Hematopoietic multipotent progenitor cell treated with erythropoietin and hydrocortisone succinate and interleukin-3 and kit ligand, for 8 days (in vitro differentiated cells): ENCODE measurements at regions not wholly inside any gene's neighbourhood (a gene's known extent, or its start where the extent isn't known, plus 50 kb on each side); places are given as distances from the start of the nearest gene placed in this dataset.

Experiments
- DNase-seq: peaks from one replicate; pipeline ENCODE4 v3.0.0-alpha.2; 2015

- DNase-seq = no peak
Measured at GRCh38 chr7:116425647-116426209, 73.8 kb upstream of the CAV2 start.

DNA sequence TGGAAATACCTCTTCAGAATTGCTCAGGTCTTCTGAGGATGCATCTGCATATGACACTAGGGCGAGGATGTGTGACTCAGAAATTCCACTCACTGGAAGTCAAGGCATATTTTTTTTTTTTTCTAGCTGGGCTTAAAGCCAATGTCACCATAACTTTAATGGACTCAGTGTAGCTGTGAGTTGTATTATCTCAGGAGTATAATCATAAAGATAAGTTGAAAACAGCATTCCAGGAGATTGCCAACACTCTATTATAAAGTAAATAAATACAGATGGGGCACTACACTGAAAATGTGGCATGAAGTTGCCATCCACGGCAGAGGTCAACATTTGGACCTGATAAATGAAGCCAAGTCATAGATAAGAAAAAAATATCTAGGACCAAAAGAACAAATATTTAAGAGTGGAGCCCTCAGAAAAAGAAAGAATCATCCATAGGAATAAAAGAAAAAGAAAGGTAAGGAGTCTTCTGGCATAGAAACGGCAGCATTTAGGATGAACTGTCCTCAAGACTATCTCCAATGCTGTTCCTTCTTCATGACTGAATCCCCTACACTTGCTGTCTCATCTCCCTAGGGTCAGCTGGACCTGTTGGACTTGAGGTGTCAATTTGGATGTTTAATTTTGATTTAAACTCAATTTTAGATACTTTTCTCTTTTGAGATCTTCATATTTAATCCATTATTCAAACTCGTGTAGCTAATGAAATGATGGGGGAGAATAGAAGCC lies 72.9 kb upstream of the CAV2 start:
- peak; percentile 6 for DNase-seq

- no peak for DNase-seq
Measured at GRCh38 chr7:116429986-116430619, 69.4 kb upstream of the CAV2 start.

DNA sequence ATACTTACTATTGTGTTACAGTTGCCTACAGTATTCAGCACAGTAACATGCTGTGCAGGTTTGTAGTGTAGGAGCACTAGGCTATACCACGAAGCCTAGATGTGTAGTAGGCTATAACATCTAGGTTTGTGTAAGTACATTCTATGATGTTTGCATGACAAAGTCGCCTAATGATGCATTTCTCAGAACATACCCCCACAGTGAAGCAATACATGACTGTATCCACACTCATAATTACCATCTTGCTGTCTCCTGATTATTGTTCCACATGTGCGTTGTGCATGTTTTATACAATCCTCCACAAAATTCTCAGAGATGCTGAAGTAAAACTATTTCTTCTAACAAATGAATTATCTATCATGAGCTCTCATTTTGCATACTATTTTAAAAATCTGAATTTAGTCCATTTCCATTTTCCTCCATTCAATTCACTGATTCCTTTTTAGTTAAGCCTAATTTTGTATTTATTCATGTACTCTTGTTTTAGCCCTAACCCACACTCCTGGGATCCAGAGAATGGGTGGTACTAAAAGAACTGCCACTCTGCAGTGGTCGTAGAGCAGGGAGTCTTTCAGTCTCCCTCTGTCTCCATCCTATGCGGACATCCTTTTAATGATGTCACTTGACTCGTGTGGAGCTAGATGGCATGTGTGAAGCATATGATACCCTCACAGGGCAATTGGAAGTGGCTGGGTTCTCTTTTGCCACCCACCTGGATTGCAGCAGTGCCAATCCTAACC lies 67.6 kb upstream of the CAV2 start:
- no peak for DNase-seq

- no peak for DNase-seq
Measured at GRCh38 chr7:116432527-116432916, 67.0 kb upstream of the CAV2 start.

DNA sequence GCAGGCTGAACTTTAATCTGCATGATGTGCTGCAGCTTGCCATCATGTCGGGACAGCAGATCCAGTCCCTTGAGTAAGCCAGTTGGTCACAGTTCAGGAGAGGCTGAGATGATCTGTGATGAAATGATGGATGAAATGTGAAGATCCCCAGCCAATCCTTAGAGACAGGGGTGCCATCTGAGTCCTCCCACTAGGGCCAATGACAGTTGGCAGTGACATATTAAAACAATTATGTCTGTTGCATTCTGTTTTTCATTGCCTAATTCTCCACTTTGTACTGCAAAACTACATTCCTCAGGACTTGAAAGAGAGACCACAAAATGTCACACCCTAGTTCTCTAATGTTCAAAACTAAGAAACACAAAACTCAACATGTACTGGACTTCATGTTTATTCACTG lies 66.3 kb upstream of the CAV2 start:
- no peak for DNase-seq

GRCh38 chr7:116434820-116435341 lies 64.7 kb upstream of the CAV2 start:
- no peak for DNase-seq

DNA sequence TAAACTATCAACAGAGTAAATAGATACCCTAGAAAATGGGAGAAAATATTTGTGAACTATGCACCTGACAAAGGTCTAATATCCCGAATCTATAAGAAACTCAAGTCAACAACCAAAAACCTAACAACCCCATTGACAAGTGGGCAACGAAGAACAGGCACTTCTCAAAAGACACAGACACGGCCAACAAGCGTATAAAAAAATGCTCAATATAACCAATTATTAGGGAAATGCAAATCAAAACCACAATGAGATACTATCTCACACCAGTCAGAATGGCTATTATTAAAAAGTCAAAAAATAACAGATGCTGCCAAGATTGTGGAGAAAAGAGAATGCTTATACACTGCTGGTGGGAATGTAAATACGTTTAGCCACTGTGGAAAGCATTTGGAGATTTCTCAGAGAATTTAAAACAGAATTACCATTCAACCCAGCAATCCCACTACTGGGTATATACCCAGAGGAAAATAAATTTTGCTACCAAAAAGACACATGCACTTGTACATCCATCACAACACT lies 63.2 kb upstream of the CAV2 start:
- DNase-seq = no peak

DNA sequence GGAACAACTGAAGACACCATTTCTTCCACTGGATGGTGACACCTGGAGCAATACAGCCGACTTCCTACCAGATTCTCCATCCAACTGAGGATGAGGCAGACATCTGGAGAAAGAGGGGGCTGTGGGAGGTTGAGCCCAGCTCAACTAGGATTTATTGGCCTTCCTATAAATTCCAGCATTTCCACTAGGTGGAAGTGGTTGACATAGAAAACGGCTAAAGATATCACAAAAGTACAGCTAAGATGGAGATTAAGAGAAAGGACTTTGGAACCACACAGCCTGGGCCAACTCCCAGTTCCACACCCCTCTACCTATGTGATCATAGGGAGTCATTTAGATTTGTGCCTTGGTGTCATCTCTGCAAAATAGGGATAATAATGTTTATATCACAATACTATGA lies 61.3 kb upstream of the CAV2 start:
- DNase-seq = no peak

DNA sequence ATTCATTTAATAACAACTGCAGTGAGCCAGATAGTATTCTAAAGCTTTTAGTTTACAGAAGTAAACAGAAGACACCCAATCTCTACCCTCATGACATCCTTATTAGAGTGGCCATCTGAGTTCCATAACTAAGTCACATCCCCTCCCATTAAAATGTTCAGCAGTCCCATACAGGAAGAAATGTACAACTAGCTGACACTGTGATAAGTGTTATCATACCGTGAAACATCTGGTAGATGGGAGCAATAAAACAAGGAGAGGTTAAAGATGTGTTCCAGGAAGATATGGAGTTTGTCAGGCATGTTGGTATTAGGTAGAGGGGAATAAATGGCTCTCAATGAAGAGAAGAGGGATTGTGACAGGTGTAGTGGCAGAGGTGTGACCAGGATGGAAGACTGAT lies 60.5 kb upstream of the CAV2 start:
- DNase-seq = no peak

DNA sequence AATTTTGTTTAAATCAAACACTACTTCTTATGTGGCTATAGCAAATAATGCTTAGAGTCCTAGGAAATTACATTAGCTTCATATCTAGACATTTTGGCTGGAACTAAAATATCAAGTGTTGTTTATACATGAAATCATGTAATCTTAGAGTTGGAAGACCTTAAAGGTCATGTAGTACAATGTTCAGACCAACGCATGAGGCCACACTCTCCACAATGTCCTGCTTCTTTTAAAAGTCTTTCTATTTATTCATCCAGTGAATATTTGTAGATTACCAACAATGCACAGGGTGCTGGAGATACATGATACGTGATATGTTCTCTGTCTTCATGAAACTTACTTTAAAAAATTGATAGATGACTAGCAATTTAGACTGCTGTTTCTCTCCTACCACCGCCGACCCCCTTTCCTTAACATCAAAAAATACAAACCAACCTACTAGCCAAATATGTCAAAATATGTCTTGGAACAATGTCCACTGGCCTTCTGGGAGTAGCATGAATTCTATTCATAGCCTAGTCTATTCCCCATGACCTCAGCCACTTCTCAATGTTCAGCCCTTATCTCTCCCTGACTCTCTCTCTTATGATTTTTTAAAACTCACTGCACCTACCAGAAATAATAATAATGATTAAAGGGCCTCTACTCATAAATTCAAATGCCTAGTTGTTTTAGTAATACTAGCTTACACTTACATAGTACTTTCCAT lies 59.5 kb upstream of the CAV2 start:
- DNase-seq = no peak

DNA sequence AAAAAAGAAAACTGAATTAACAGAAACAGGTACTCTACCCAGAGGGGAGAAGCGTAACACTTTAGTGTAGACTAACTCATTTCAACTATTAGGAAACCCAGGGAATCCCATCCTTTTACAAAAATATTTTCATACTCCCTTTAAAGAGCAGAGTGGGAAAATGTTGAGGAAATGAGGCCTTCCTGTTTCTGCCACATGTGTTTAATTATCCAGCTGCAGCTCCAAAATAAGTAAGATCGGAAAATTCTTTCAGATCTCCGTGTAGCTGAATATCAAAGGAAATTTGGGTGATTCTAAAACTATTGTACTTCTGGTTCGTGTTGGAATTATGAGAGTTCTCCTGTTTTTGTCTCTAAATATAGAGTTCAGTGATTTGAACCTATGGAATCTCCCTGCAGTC lies 58.0 kb upstream of the CAV2 start:
- no peak for DNase-seq

DNA sequence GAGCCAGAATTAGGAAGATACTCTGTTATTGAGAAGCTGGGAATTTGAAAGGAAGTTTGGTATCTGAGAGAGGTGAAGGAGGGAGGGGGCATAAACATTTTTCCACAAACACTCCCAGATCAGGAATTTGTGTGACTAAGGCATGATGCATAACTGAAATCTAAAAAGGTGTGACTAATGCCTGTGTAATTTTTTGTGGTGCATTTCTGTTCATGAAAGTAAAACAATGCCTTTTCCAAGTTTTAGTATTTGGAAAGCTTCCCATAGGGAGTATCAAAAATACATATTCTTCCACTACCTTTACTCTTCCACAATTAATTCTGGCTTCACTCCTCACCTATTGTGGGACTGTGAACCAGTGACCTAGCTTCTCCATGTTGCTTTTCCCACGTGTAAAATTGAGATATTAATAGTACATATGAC lies 56.4 kb upstream of the CAV2 start:
- no peak for DNase-seq

DNA sequence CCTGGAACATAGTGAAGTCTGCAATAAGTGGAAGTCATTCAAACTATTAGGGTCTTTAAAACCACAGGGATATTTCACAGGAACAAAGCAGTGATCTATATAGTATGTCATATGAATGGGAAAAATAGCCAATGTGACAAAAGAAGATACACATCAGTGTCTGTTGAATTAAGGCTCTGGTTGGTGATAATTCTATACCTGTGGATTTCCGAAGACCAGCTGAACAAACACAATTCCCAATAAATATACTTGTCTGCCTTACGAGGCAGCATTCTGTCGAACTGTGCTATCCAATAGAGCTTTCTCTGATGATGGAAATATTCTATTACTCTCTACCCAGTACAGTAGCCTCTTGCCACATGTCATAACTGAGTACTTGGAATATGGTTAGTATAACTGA lies 55.9 kb upstream of the CAV2 start:
- no peak for DNase-seq

DNA sequence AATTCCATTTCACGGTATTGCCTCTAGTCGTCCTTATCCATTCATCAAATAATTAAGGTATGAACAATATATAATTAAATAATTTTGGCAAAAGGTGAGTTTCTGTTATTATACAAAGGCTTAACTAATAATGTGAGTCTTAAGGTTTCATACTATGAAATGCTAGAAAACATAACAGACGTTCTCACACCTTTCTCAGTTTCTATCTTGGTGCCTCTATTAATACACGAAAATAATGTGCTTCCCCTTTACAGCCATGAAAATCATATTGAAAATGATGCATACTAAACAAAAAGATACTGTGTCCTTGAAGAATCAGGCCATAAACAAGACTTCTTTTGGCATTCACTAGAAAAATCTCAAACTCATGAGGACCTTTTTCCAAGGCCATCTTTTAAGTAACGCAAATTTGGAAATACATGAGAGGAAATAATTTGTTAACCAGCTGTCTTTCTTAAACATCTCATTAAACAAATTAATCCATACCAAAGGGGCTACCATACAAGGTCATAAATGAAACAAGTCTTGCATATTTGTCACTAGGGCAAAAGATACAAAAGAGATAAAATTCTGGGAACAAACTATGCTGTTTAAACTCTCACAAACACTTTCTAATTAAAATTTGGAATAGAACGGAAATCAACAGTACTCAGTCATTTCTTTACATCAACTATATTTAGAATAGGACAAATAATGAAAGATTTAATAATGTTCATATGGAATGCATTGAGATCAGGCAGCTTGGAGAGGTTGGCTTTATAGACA lies 53.9 kb upstream of the CAV2 start:
- DNase-seq = no peak

DNA sequence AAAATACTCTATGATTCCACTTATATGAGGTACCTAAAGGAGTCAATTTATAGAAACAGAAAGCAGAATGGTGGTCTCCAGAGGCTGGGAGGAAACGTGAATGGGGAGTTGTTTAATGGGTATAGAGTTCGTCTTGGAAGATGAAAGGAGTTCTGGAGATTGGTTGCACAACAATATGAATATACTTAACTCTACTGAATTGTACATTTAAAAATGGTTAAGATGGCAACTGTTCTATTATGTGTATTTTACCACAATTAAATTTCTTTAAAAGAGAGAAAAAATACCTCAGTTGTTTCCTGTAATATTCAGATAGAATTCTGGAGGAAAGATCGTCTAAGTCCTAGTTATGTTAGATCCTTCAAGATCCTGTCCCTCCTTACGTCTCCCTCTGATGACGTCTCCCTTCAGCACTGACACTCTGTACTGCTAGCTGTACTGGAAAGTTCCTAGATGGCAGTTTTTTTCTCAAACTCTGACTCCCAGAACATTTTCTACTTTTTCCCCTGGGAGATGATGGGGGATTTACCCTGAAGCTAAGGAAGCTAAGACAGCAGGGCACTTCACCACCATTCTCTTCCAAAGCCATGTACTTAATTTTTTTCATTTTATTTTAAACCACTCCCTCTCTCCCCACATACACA lies 53.2 kb upstream of the CAV2 start:
- DNase-seq = no peak

DNA sequence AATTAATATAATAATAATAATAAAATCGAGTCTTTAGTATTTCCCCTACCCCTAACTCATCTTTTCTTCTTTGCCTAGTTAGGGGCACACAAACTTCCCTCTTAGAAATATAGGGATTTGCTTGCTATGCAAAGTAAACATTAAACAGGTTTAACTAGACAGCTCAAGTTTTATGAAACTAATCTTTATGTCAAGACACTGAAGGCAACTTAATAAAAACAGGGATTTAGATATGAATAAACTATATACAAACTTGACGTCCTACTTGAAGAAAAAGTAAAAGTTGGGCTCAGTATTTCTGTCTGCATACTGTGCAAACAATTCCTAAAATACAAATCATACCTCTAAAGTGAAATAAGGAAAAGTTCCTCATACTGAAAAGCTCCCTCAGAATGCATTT lies 52.1 kb upstream of the CAV2 start:
- no peak for DNase-seq

DNA sequence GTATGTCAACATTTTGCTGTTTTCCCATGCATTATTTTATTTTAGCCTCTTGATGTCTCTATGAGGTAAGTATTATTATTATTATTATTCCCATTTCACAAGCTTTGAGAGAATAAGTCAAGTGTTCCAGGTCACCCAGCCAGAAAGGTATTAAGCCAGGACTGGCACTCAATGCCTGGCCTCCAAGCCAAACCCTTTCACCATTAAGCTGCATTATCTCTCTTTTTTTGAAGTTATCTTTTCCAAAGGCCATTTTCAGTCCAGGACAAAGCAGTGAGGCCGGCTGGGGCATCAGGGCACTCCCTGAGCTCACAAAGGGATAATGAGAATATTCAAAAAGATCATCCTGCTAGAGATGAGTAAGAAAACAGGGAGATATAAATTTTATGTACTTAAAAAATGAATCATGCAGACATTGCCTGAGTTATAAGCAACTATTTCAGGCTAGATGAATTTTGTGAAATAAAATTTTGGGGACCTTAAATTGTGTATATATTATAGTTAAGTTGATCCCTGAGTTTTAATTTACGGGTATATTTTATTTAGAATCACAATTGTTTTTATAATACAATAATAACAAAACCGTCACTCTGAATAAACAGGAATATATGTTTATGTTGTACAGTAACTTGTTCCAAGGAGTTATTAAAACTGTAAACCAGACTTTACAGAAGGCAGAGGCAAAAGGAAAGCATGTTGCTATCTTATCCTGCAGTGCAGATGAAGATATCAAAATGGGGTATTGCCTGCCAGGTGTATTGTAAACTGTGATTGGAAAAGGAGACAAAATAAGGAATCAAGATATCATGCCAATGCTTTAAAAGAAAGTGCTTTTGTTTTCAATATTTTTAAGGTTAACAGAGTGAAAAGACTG lies 51.3 kb upstream of the CAV2 start:
- DNase-seq = no peak

DNA sequence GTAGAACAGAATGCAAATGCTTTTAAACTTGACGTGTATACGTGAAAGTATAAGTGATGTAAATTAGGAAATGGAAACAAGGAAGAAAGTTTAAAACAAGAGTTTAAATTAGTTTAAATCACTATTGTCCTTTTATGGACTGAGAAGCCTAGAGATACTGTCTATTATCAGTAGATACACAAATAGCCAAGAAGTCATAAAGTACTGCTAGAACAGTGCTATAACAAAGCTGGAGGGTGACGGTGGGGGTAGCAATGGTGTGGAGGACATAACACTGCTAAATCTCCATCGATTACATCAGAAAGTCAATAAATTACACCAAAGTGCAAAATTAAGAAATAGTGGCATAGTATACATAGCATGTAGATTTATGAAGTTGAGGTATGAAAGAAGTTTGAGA lies 50.1 kb upstream of the CAV2 start:
- DNase-seq = no peak
